GM21717 (cell line): ENCODE measurements at regions not wholly inside any gene's neighbourhood (a gene's known extent, or its start where the extent isn't known, plus 50 kb on each side); places are given as distances from the start of the nearest gene placed in this dataset.
"Not testable (repeated sequence)": the region's sequence is repeated elsewhere in the genome, so short reads cannot be mapped to it uniquely, and the experiment has no call there.

Experiments
- ATAC-seq: cut with Tn5 transposase; IDR thresholded peaks from one replicate; pipeline ENCODE4 v1.9.1; 2021; ENCODE audit warnings: mild to moderate bottlenecking, moderate library complexity; ENCODE audit not compliant: unreplicated experiment

DNA sequence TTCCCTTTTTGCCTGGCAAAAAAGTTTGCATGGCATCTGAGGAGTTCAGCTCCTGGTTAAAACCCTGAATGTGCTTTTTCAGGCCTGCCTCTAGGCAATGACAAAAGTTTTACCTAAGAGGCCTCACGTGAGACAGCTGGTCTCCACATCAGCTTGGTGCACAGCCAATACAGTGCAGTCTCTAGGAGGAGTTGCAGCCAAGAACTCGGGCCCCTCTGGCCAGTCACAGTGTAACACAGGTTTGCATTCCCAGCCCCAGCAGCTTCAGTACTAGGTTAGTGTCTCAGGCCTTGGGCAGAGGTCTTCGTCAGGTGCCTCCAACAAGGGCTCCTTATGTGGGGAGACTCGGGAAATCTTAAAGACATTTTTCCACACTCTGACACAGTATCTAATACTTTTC lies 771.7 kb downstream of the SORCS1 start:
- ATAC-seq = no peak

- ATAC-seq = no peak
Observed at GRCh38 chr10:106387063-106387462, 777.4 kb downstream of the SORCS1 start.

DNA sequence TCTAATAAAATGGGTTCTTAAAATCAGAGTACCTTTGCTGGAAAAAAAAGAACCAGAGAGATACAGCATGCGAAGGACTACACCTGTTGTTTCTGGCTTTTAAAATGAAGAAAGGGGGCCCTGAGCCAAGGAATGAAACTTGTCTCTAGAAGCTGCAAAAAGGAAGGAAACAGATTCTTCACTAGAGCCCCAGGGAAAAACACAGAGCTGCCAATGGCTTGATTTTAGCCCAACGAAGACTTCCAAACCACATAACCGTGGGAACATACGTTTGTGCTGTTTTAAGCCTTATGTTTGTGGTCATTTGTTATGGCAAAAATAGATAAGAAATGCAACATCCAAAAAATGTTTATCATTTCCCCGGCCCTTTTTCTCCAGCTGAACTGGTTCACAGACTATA lies 780.0 kb downstream of the SORCS1 start:
- no peak for ATAC-seq

- ATAC-seq = no peak
Observed at GRCh38 chr10:106380706-106381105, 783.8 kb downstream of the SORCS1 start.

DNA sequence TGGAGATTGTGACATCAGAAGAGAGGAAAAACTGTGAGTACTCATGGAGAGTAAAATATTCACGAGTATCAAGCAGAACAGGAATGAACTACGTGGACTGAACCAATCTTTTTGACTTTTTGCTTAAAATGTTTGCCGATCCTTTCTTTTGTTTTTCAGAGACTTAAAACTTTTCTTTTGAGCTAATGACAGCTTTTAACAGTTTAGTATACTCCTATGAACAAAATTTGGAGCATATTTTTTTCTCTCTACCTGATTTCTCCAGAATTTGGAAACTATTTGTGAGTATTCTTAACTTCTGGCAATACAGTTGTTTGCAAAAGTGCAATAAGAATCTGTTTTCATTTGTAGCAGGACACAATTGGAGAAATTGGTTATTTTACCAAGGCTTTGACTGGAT lies 786.3 kb downstream of the SORCS1 start:
- no peak for ATAC-seq

DNA sequence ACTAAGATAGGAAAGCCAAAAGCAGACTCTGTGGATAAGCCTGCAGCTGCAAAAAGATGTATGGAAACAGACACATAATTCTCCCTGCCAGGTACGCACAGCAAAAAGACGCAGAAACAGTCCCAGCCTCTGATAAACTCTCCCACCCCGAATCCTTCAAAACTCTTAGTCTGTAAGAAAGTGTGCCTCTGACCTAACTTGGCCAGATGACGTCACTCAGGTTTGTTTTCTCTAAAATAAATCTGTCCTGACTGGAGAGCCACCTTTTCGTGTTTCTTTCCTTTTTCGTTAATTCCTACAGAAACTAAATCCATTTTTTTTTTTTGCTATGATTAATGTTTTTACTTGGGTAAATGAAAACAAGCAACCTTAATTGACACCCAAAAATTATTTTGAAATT lies 793.8 kb downstream of the SORCS1 start:
- ATAC-seq = no peak

DNA sequence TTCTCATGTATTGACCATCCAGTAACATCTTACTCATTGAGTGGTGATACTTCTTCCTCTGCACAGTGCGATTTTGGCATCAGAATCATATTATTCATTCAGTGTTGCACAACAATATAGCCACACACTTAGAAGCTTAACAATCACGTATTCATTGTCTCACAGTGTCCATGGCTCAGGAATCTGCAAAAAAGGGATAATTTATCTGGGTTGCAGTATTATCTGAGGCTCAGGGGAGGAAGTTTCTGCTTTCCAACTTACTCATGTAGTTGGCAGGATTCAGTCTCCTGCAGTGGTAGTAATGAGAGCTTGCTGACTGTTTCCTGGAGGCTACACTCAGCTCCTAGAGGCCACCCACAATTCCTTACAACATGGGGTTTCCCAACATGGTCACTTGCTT lies 803.6 kb downstream of the SORCS1 start:
- no peak for ATAC-seq

GRCh38 chr10:106355450-106355849 lies 809.1 kb downstream of the SORCS1 start:
- ATAC-seq = no peak

- no peak for ATAC-seq
Observed at GRCh38 chr10:106348933-106349332, 815.6 kb downstream of the SORCS1 start.

- no peak for ATAC-seq
Observed at GRCh38 chr10:106347547-106347946, 817.0 kb downstream of the SORCS1 start.

DNA sequence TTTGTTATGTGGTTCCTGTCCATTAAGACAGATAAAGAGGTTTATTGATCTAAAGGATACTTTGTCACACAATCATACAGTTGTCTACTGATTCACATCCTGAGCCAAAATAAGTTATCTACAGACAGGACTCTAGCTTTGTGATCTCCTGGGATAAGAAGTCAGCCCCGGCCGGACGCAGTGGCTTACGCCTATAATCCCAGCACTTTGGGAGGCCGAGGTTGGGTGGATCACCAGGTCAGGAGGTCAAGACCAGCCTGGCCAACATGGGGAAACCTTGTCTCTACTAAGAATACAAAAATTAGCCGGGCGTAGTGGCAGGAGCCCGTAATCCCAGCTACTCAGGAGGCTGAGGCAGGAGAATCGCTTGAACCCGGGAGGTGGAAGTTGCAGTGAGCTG lies 821.0 kb downstream of the SORCS1 start:
- ATAC-seq = not testable (repeated sequence)

GRCh38 chr10:106341356-106341755 lies 823.1 kb downstream of the SORCS1 start:
- no peak for ATAC-seq

DNA sequence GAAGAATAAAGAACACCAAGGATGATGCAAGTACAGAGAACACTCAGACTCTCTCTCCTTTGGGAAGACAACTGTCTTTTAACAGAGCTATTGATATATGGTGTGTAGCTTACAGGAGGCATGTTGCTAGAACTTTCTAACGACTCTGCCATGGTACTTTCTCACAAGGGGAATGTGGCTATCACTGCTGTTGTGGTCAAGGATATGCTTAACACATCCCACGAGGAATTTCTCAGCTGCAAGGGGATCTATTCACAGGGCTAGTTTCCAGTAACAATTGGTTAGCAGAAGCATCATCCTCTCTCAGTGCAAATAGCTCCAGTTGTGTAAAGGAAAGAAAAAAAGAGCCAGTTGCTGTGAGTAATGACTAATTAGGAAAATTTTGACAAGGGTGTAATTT lies 826.0 kb downstream of the SORCS1 start:
- ATAC-seq = no peak

- no peak for ATAC-seq
Observed at GRCh38 chr10:106336874-106337273, 827.6 kb downstream of the SORCS1 start.

GRCh38 chr10:106327747-106328146 lies 836.8 kb downstream of the SORCS1 start:
- no peak for ATAC-seq

- ATAC-seq = no peak
Observed at GRCh38 chr10:106320876-106321275, 843.6 kb downstream of the SORCS1 start.

- no peak for ATAC-seq
Observed at GRCh38 chr10:106320078-106320477, 844.4 kb downstream of the SORCS1 start.

- ATAC-seq = no peak
Observed at GRCh38 chr10:106317554-106317953, 847.0 kb downstream of the SORCS1 start.

- no peak for ATAC-seq
Observed at GRCh38 chr10:106313041-106313440, 851.5 kb downstream of the SORCS1 start.

- ATAC-seq = no peak
Observed at GRCh38 chr10:106312087-106312486, 852.4 kb downstream of the SORCS1 start.

- no peak for ATAC-seq
Observed at GRCh38 chr10:106311590-106311989, 852.9 kb downstream of the SORCS1 start.

DNA sequence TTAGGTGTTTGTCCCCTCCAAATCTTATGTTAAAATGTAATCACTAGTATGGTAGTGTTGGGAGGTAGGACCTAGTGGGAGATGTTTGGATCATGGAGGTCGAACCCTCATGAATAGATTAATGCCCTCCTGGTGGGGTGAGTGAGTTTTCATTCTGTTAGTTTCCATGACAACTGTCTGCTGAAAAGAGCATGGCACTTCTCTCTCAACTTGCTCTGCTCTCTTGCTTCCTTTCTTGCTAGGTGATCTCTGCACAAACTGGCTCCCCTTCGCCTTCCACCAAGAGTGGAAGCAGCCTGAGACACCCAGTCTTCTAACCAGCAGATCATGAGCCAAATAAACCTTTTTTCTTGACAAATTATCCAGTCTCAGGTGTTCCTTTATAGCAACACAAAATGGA lies 853.9 kb downstream of the SORCS1 start:
- no peak for ATAC-seq

DNA sequence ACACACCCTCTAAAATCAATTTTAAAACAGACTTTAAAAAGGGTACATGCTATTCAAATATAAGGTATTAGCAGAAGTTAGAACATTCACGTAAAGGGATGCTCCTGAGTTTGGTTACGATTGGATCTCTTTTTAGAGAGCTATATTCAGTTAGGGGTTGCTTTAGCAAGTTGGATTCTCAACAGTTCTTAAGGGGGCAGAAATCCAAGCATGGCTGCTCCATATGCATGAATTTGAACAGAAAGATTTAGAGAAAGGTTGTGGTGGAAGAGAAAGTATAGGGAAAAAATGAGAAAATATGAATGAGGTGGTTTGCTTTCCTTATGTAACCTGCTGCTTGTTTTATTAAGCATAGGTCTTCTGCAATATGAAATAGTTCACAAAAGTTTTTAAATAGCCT lies 855.1 kb downstream of the SORCS1 start:
- no peak for ATAC-seq

- ATAC-seq = no peak
Observed at GRCh38 chr10:106308284-106308683, 856.2 kb downstream of the SORCS1 start.
